Lower lobe of right lung (tissue), 2 donors: ENCODE measurements at regions not wholly inside any gene's neighbourhood (a gene's known extent, or its start where the extent isn't known, plus 50 kb on each side); places are given as distances from the start of the nearest gene placed in this dataset.
"Not testable (repeated sequence)": the region's sequence is repeated elsewhere in the genome, so short reads cannot be mapped to it uniquely, and the experiment has no call there.

Experiments
- ATAC-seq, 2 donors: fragments of 200-7000 bp; cut with Tn5 transposase; one replicate each; pipeline ENCODE4 v1.9.1; 2020 to 2022; ENCODE audit warnings: mild to moderate bottlenecking in 2 of 2, moderate library complexity in 2 of 2
- DNase-seq: peaks from one replicate; pipeline ENCODE4 v3.0.0-alpha.2; 2020
- H3K27ac ChIP-seq: fragments of 200-600 bp; one replicate; pipeline ENCODE4 v1.8.0; 2022
- H3K27me3 ChIP-seq: fragments of 200-600 bp; one replicate; pipeline ENCODE4 v1.8.0; 2022; ENCODE audit warnings: low read depth
- H3K36me3 ChIP-seq: fragments of 200-600 bp; one replicate; pipeline ENCODE4 v1.8.0; 2022; ENCODE audit warnings: mild to moderate bottlenecking
- H3K4me1 ChIP-seq: fragments of 200-600 bp; one replicate; pipeline ENCODE4 v1.8.0; 2022
- H3K4me3 ChIP-seq: fragments of 200-600 bp; one replicate; pipeline ENCODE4 v1.8.0; 2022; ENCODE audit warnings: mild to moderate bottlenecking
- H3K9me3 ChIP-seq: fragments of 200-600 bp; one replicate; pipeline ENCODE4 v1.8.0; 2022
- intact Hi-C: fragments of 100-400 bp; cut with DNase I; formaldehyde crosslinking; loops from one replicate; pipeline ENCODE4 v1.11.0; 2022
- TF ChIP-seq, protein P1 (sequence below): fragments of 200-600 bp; IDR thresholded peaks from one replicate; pipeline ENCODE4 v1.8.0; 2022; ENCODE audit warnings: antibody characterized with exemption, mild to moderate bottlenecking
- donor health status: DM: no; HTN: yes; CAD: no; lungs with severe emphysema.

DNA sequence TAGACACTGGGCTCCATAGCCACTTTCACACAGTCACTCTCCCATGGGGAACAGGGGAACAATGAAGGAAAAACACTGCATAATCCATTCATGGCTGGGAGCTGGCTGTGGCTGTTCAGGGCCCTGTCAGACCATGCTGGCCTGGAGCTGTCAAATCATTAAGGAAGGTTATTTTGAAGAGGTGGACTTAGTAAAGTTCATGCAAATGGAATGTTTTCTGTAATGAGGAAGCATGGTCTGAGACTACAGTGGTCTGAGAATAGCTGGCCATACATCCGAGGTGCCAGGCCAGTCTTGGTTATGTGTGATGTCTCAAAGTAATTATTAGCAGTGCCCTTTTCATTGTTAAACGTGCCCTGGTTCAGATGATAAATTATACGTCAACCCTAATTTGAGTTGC is 117.1 kb upstream of the MRPS22 start:
- no peak for DNase-seq
- ATAC-seq, result no peak
- intact Hi-C loops, result no loop called here
- H3K4me3 ChIP-seq, result no peak overlapping the region
- no peak overlapping the region for H3K27ac ChIP-seq
- TF ChIP-seq, protein P1, sequence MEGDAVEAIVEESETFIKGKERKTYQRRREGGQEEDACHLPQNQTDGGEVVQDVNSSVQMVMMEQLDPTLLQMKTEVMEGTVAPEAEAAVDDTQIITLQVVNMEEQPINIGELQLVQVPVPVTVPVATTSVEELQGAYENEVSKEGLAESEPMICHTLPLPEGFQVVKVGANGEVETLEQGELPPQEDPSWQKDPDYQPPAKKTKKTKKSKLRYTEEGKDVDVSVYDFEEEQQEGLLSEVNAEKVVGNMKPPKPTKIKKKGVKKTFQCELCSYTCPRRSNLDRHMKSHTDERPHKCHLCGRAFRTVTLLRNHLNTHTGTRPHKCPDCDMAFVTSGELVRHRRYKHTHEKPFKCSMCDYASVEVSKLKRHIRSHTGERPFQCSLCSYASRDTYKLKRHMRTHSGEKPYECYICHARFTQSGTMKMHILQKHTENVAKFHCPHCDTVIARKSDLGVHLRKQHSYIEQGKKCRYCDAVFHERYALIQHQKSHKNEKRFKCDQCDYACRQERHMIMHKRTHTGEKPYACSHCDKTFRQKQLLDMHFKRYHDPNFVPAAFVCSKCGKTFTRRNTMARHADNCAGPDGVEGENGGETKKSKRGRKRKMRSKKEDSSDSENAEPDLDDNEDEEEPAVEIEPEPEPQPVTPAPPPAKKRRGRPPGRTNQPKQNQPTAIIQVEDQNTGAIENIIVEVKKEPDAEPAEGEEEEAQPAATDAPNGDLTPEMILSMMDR, result no peak
- no peaks in the 10 kb centered on the region for H3K9me3 ChIP-seq
- no peaks in the 10 kb centered on the region for H3K4me1 ChIP-seq
- H3K36me3 ChIP-seq, result no peaks in the 10 kb centered on the region
- no peaks in the 10 kb centered on the region for H3K27me3 ChIP-seq

DNA sequence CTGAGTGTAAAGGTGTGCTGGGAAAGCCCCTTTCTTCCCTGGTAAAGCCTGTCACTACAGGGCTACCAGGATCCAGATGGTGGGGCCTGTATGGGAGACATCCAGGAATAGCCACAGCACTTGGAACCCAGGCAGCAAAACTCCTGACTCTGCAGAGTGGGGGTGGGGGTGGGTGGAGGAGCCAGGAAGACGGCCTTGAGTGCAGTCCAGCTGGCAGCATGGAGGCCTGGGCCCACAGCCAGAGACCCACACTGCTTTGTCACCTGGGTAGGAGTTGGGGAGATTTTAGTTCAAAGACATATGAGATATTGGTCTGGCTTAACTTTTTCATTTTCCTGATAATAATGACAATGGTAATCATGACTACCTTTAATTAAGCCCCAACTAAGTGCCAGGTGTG is 116.7 kb upstream of the MRPS22 start:
- TF ChIP-seq, protein P1, result no peak
- intact Hi-C loops, result no loop called here
- Histone ChIP-seq H3K4me3 (no peak overlapping the region), H3K27ac (no peak overlapping the region), H3K9me3 (no peaks in the 10 kb centered on the region), H3K4me1 (no peaks in the 10 kb centered on the region), H3K27me3 (no peaks in the 10 kb centered on the region), H3K36me3 (no peaks in the 10 kb centered on the region)
- ATAC-seq, result peak in 1 of 2 donors; percentile 39
- no peak for DNase-seq

DNA sequence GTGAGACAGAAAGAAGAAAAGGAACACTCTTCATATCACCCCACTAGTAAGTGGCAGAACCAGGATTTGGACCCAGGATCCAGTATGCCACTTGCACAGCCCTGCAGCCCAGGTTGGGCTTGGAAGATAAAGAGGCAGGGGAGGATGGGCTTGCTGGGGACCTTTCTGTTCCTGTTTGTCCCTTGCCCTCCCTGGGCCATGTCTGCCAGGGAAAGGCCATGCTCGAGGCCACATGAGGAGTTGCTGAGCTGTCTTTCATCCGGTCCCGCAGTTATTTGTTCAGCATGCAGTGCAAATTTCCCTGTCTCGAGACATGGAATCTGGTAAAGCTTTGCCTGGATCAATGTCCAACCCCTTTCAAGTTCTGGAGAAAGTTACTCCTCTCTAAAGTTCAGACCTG is 116.0 kb upstream of the MRPS22 start:
- intact Hi-C loops, result no loop called here
- ATAC-seq (no peak), DNase-seq (no peak)
- Histone ChIP-seq H3K27me3 (no peaks in the 10 kb centered on the region), H3K36me3 (no peaks in the 10 kb centered on the region), H3K4me1 (no peaks in the 10 kb centered on the region), H3K4me3 (no peak overlapping the region), H3K27ac (no peak overlapping the region), H3K9me3 (no peaks in the 10 kb centered on the region)
- TF ChIP-seq, protein P1, result no peak

DNA sequence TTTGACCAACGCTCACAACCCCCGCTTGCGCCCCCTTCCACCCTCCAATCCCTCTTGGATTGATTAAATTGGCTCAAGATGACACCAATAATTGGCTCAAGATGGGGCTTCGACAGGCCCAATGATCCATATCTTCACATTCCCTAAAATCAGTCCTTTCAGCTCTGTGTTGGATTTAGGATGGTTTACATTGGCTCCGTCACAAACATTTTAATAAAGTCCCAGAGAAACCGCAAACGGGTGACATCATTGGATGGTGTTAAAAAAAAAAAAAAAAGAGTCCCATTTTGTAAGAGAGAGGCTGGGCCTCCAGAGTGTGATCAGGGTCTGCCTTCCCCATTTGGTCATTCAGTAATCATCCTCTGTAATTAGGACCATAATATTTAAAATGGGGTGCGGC is 113.4 kb upstream of the MRPS22 start:
- Histone ChIP-seq H3K4me1 (no peaks in the 10 kb centered on the region), H3K27ac (no peak overlapping the region), H3K9me3 (no peaks in the 10 kb centered on the region), H3K4me3 (no peak overlapping the region), H3K36me3 (no peaks in the 10 kb centered on the region), H3K27me3 (no peaks in the 10 kb centered on the region)
- ATAC-seq (no peak), DNase-seq (no peak)
- TF ChIP-seq, protein P1, result no peak
- intact Hi-C loops, result no loop called here

DNA sequence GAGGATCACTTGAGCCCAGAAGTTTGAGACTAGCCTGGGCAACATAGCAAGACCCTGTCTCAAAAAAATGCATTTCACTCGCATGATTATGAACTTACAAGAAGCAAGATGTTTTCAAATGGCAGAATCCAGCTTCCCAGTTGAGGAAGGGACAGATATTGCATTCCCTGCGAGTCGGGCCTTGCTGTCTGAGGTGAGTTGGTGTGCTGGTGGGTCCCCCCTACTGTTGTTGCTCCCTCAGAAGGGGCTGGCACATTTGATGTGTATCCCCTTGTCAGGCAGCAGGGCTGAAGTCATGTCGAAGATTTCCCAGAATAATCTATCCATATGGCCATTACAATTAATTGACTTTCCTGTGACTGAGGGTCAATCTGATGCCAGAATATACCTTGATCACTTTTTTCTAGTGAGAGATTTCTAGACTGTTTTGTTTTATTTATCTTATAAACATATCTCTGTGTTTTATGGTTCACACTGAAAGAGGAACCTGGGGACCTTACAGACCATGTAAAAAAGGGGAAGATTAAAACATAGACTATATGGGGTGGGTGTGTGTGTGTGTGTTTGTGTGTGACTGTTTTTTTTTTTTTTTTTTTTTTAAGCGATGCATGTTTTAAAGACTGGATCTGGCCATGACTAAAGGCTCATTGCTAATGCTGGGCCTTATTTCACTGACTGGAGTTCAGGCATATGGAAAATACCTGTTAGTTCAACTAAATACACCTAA is 112.1 kb upstream of the MRPS22 start:
- DNase-seq, result no peak
- intact Hi-C loops, result no loop called here
- TF ChIP-seq, protein P1, result no peak

DNA sequence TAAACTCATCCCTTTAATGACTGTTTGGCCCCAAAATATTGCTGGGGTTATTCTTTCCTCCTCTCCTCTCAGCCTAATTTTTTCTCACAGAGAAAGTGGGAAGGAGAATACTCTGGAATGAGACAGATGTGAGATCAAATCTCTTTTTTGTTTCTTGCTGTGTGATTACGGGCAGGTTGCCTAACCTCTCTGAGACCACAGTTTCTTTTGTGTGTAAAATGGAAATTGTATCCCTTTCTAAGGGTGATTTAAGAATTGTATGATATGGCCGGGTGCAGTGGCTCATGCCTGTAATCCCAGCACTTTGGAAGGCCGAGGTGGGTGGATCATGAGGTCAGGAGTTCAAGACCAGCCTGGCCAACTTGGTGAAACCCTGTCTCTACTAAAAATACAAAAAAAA is 111.5 kb upstream of the MRPS22 start:
- H3K36me3 ChIP-seq, H3K4me1 ChIP-seq, ATAC-seq, H3K4me3 ChIP-seq, H3K27ac ChIP-seq, intact Hi-C loops, DNase-seq, H3K27me3 ChIP-seq, H3K9me3 ChIP-seq: not testable (repeated sequence)

More for the DNA sequence above, 112.1 kb upstream of the MRPS22 start:
- Histone ChIP-seq H3K27me3 (no peaks in the 10 kb centered on the region), H3K36me3 (no peaks in the 10 kb centered on the region), H3K4me3 (no peak overlapping the region), H3K4me1 (no peaks in the 10 kb centered on the region), H3K9me3 (no peaks in the 10 kb centered on the region), H3K27ac (no peak overlapping the region)
- no peak for ATAC-seq
